ENCODE measurements at regions not wholly inside any gene's neighbourhood (a gene's known extent, or its start where the extent isn't known, plus 50 kb on each side); places are given as distances from the start of the nearest gene placed in this dataset.

DNA sequence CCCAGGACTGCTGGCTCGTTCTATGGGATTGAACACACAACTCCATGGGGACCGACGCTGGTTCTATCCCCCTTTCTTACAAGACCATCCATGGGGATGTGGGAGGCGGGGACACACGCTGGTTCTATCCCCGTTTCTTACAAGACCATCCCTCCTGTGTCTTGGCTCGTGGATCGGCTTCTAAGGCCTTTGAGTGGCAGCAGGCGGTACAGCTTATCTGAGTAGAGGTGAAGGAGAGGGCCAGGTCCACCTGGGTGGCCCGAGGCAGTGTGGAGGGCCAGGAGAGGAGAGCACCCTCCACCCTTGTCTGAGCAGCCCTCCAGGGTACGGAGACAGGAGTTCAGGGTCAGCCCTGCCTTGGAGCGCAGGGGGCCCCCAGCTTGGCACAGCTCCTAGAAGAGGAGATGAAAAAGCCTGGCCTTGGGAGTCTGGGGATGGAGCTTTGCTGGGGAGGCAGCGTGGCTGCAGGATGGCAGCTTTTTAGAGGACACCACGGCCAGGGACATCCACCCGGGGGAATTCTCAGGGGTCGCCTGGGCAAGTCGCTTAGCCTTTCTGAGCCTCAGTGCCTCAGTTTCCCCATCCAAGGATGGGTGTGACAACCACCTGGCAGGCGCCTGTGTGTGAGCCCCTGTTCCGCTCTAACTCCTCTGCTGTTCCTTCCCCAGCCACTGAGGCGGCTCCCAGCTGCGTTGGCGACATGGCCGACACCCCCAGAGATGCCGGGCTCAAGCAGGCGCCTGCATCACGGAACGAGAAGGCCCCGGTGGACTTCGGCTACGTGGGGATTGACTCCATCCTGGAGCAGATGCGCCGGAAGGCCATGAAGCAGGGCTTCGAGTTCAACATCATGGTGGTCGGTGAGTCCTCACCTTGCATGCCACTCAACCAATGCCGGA lies 341.0 kb downstream of the SEC14L1 start:
- DNase-seq (ENCODE audit: low read depth, low spot score) = no peak

DNA sequence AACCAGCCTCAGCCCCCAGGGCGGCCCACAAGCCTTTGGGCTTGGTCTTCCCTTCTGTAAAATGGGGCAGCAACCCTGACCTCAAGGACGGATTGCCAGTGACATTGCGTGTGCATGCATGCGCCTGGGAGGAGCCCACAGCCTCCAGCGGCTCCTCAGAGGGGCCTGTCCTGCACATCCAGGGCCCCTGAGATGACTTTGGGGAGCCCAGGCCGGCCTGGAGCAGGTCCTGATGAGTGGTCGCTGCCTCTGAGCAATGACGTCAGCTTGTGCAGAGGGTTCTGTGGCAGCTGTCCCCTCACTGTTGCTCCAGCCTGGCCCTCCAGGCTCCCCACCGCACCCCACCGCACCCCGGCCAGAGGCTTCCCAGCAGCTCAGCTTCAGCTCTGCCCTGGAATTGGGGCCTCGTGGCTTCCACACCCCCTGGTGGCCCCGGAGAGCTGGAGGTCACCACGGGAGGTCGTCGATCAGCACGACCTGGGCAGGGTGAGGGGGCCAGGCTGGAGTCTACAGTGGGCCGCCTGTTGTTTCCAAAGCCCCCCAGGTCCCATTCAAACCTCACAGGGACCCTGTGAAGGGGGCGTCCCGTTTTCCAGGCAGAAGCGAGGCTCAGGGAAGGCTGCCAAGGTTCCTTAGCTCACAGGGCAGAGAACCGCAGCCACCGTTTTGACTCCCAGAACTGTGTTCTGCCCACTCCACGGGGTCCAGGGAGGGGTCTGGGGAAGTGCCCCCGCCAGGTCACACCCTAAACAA lies 341.8 kb downstream of the SEC14L1 start:
- DNase-seq (ENCODE audit: low read depth, low spot score) = no peak

GRCh38 chr17:77483128-77483598 lies 342.4 kb downstream of the SEC14L1 start:
- DNase-seq (ENCODE audit: low read depth, low spot score) = no peak

DNA sequence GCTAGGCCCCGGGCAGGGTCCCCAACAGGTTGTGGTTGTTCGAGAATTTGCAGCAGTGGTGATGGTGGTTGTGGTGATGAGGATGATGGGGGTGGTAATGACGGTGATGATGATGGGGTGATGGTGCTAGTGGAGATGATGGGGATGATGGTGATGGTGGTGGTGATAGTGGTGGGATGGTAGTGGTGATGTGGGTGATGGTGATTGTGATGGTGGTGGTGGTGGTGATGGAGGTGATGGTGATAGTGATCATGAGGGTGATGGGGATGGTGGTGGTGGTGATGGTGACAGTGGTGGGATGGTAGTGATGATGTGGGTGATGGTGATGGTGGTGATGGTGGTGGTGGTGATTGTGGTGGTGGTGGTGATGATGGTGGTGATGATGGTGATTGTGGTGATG lies 343.3 kb downstream of the SEC14L1 start:
- DNase-seq (ENCODE audit: low read depth, low spot score) = no peak

GRCh38 chr17:77485089-77485833 lies 344.5 kb downstream of the SEC14L1 start:
- DNase-seq (ENCODE audit: low read depth, low spot score) = no peak

DNA sequence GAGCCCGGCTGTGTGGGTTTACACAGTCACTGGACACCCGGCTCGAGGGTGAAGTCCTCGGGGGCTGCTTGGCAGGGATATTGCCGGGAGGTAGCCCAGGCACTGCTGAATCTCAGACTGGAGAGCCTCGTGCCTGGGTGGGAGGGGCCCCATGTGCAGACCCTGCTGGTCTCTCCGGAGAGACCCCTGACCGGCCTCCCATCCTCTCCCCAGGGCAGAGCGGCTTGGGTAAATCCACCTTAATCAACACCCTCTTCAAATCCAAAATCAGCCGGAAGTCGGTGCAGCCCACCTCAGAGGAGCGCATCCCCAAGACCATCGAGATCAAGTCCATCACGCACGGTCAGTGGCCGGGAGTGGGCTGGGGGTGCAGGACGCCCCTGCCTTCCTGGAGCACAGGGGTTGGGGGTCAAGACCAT lies 346.5 kb downstream of the SEC14L1 start:
- no peak for DNase-seq (ENCODE audit: low read depth, low spot score)

DNA sequence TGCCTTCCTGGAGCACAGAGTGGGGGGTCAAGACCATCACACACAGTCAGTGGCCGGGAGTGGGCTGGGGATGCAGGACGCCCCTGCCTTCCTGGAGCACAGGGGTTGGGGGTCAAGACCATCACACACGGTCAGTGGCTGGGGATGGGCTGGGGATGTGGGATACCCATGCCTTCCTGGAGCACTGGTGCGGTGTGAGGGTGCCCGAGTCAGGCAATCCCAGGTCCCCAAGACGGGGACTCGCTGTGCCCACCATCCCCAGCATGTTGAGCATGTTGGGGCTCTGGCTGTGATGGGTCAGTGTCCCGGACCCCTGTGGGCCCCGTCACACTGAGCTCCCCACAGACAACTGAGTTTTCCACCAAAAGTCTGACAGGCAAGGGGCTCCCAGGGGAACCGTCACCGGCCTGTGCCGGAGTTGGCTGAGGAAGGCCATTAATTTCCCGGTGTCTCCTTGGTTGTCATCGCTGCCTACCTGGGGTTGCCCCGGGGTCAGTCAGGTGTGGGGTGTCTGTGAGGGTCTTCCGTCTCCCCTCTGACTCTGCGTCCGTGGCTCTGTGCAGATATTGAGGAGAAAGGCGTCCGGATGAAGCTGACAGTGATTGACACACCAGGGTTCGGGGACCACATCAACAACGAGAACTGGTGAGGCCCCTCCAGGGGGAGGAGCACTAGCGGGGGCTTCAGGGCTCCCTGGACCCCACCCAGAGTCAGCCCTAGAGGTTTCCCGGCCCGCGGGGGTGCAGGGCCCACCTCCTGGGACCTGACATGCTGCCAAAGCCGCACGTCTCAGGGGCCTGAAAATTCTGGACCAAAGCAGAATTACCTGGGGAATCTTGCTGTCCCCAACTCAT lies 347.1 kb downstream of the SEC14L1 start:
- no peak for DNase-seq (ENCODE audit: low read depth, low spot score)

- DNase-seq (ENCODE audit: low read depth, low spot score) = no peak
Measured at GRCh38 chr17:77488531-77489238, 347.9 kb downstream of the SEC14L1 start.

GRCh38 chr17:77489239-77489892 lies 348.6 kb downstream of the SEC14L1 start:
- DNase-seq (ENCODE audit: low read depth, low spot score) = no peak

DNA sequence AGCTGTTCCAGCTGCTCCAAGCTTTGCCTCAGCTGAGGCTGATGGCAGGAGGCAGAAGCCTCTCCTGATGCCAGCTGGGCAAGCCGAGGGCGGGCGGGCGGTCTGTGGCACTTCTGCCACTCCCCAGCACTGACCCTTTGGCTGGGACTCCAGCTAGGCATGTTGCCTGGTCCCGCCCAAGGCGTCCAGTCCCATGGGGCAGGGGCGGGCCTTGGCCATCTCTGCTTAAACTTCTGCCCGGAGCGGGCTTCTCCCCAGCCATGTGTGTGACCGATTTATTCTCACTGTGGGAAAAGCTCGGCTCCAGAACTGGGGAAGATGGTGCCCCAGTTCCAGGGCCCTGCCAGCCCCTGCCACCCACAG lies 349.1 kb downstream of the SEC14L1 start:
- no peak for DNase-seq (ENCODE audit: low read depth, low spot score)

DNA sequence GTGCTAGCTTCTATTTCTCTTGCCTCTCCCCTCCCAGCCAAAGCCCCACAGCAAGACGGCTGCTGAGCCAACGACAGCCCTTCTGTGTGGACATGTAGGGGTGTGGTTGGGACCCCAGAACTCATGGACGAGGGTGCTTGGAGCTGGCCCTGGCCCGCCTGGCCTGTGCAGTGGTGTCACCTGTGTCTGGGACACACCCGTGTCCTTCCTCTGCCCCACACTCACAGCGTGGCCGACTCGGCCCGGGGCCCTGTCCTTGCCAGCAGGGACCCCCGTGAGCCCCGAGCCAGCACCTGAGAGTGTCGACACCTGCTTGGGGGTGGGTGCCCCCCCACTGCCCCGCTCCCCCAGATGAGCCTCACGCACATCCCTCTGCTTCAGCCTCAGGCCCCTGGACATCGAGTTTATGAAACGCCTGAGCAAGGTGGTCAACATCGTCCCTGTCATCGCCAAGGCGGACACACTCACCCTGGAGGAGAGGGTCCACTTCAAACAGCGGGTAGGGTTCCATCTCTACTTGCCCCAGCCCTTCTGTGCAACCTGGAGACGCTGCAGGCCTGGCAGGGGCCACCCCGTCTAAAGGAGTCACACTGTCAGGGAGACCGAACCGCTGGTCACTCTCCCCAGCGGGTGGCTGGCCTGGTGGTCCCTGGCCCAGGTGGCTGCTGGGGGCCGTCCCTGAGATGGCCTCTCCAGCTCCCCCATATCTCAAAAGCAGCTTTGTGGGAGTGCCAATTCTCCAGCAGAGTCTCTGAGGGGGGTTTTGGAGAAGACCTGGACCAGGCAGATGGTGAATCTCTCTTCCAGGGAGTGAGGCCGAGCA lies 349.8 kb downstream of the SEC14L1 start:
- DNase-seq (ENCODE audit: low read depth, low spot score) = no peak

DNA sequence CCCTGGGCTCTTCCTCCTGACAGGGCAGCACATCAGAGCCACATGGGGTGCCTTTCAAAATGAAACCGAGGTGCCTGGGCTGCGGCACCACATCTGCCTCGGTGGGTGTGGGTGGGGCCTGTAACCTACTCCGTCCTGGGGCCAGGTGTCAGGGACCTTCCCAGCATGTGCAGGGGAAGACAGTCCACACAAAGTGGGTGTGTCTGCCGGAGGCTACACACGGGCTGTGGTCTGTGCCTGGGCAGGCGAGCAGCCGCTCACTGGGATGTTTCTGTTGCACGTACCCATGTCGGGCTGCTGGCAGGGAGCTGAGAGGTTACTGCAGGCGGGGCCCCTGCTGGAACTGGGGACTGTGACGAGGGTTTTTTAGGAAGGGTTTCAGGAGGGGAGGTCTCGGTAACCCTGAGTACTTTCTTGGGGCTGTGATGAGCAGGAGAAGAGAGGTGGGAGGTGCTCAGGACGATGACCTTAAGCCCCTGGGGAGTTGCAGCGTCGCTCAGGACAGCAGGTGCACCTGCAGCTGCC lies 351.2 kb downstream of the SEC14L1 start:
- DNase-seq (ENCODE audit: low read depth, low spot score) = no peak

DNA sequence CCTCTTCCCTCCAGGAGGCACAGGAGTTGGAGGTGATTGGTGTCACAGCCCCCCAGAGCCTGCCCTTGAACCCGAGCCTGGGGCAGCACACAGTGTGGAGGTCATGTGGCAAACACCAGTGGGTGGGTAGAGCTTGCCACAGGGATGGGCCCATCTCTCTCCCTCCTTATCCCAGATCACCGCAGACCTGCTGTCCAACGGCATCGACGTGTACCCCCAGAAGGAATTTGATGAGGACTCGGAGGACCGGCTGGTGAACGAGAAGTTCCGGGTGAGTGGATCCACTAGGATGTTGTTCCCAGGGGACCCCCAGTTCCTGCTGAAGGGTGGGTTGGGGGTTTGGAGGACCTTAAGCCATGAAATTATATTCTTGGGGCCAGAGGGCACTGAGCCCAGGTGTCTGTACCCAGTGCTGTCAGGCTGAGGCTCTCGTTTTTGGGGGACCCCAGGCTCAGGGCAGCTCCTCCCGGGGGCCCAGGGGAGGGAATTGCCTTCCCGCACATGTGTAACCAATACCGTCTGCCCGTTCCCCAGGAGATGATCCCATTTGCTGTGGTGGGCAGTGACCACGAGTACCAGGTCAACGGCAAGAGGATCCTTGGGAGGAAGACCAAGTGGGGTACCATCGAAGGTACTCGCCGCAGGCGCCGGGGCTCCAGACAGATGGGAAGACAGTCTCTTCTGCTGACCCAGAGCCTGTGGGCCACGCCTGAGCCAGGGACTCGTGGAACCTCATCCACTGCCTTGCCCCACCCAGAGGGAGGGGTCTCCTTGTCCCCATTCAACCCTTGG lies 351.9 kb downstream of the SEC14L1 start:
- DNase-seq (ENCODE audit: low read depth, low spot score) = no peak

- no peak for DNase-seq (ENCODE audit: low read depth, low spot score)
Measured at GRCh38 chr17:77493238-77493820, 352.6 kb downstream of the SEC14L1 start.

GRCh38 chr17:77493901-77494663 lies 353.3 kb downstream of the SEC14L1 start:
- no peak for DNase-seq (ENCODE audit: low read depth, low spot score)

GRCh38 chr17:77494664-77495435 lies 354.1 kb downstream of the SEC14L1 start:
- DNase-seq (ENCODE audit: low read depth, low spot score) = peak; percentile 92

Measured in ELF-1 (cell line).